Esophagus squamous epithelium (tissue), 5 donors: ENCODE measurements at regions not wholly inside any gene's neighbourhood (a gene's known extent, or its start where the extent isn't known, plus 50 kb on each side); places are given as distances from the start of the nearest gene placed in this dataset.

Experiments
- DNase-seq: peaks from one replicate; lab custom pipeline; 2025; lab: John Stamatoyannopoulos, UW
- H3K27ac ChIP-seq, 4 donors: fragments of 200-600 bp; sonication (generic); one replicate each; pipeline ENCODE4 v1.5.1; 2016 to 2019; ENCODE audit warnings: mild to moderate bottlenecking in 1 of 4
- H3K27me3 ChIP-seq, 4 donors: fragments of 200-600 bp; sonication (generic); 1 replicate in 3 of 4; 2 replicates in 1 of 4; pipeline versions ENCODE4 v1.5.1 to v1.6.0; 2017 to 2021; ENCODE audit warnings: antibody characterized with exemption in 1 of 4
- H3K36me3 ChIP-seq, 3 donors: fragments of 200-600 bp; sonication (generic); one replicate each; pipeline ENCODE4 v1.5.1; 2016 to 2019
- H3K4me1 ChIP-seq, 3 donors: fragments of 200-600 bp; sonication (generic); one replicate each; pipeline ENCODE4 v1.5.1; 2017 to 2019
- H3K4me3 ChIP-seq, 4 donors: fragments of 200-600 bp; sonication (generic); 1 replicate in 3 of 4; 2 replicates in 1 of 4; pipeline ENCODE4 v1.5.1; 2016 to 2019; ENCODE audit warnings: mild to moderate bottlenecking in 2 of 4, moderate library complexity in 1 of 4
- H3K9me3 ChIP-seq, 3 donors: fragments of 200-600 bp; sonication (generic); one replicate each; pipeline ENCODE4 v1.5.1; 2016 to 2019
- CTCF ChIP-seq, 6 experiments: fragments of 450-650 bp in 4 of 6; fragments of 200-600 bp in 2 of 6; sonication (generic) in 2 of 6; IDR thresholded peaks; one replicate each; pipeline ENCODE4 v1.5.1; 2016 to 2019; ENCODE audit warnings: antibody characterized with exemption in 6 of 6, mild to moderate bottlenecking in 4 of 6, moderate library complexity in 4 of 6
- POLR2A ChIP-seq, 4 donors: fragments of 450-650 bp; IDR thresholded peaks; one replicate each; pipeline ENCODE4 v1.6.1; 2017; ENCODE audit warnings: antibody characterized with exemption in 4 of 4, mild to moderate bottlenecking in 4 of 4, moderate library complexity in 3 of 4
- WGBS, 2 donors: methylation state at CpG; one replicate each; pipeline ENCODE4 v1.1.5; 2018; 5-methylcytosine and 5-hydroxymethylcytosine counted together
- intact Hi-C: fragments of 100-400 bp; cut with DNase I; formaldehyde crosslinking; loops from one replicate; pipeline ENCODE4 v1.15.0; 2022
- donor health status: DM: yes; HTN: yes; CAD: no.

- Histone ChIP-seq H3K9me3 (no peaks in the 10 kb centered on the region), H3K36me3 (no peaks in the 10 kb centered on the region), H3K4me3 (no peak overlapping the region), H3K27ac (no peak overlapping the region), H3K27me3 (peaks cover 0 to 92% (median 0%) of the 10 kb centered on the region in 4 donors), H3K4me1 (no peaks in the 10 kb centered on the region)
- DNase-seq: no peak
- WGBS, 2 donors: 75 to 81% methylated on average over 7 of the region's 7 CpGs
- intact Hi-C loops: no loop called here
- TF ChIP-seq POLR2A (IDR thresholded peaks at IDR 0.05) (no peak), CTCF (IDR thresholded peaks at IDR 0.05) (no peak)
These were observed 138.8 kb downstream of the DAD1 start for GRCh38 chr14:22450266-22450665.

GRCh38 chr14:22449600-22449905 lies 139.5 kb downstream of the DAD1 start:
- Histone ChIP-seq H3K27me3 (peaks cover 0 to 91% (median 0%) of the 10 kb centered on the region in 4 donors), H3K4me3 (no peak overlapping the region), H3K27ac (no peak overlapping the region), H3K36me3 (no peaks in the 10 kb centered on the region), H3K9me3 (no peaks in the 10 kb centered on the region), H3K4me1 (no peaks in the 10 kb centered on the region)
- DNase-seq: no peak
- WGBS, 2 donors: 94 to 100% methylated on average over 1 to 2 of the region's 2 CpGs
- intact Hi-C loops: no loop called here
- no peak for TF ChIP-seq POLR2A (IDR thresholded peaks at IDR 0.05)
- no peak for TF ChIP-seq CTCF (IDR thresholded peaks at IDR 0.05)

GRCh38 chr14:22448905-22449599 lies 140.0 kb downstream of the DAD1 start:
- intact Hi-C loops: no loop called here
- Histone ChIP-seq H3K4me3 (no peak overlapping the region), H3K27ac (peak overlapping the region in 2 of 4 donors; percentile 1 to 67), H3K9me3 (no peaks in the 10 kb centered on the region), H3K36me3 (no peaks in the 10 kb centered on the region), H3K27me3 (peaks cover 0 to 86% (median 0%) of the 10 kb centered on the region in 4 donors), H3K4me1 (no peaks in the 10 kb centered on the region)
- DNase-seq: no peak
- TF ChIP-seq POLR2A (IDR thresholded peaks at IDR 0.05) (no peak), CTCF (IDR thresholded peaks at IDR 0.05) (no peak)
- WGBS, 2 donors: 78 to 89% methylated on average over 4 of the region's 4 CpGs

- no peaks in the 10 kb centered on the region for H3K4me1 ChIP-seq
- H3K36me3 ChIP-seq: no peaks in the 10 kb centered on the region
- intact Hi-C loops: no loop called here
- 82 to 85% methylated on average over 10 of the region's 10 CpGs for WGBS, 2 donors
- peaks cover 0 to 78% (median 0%) of the 10 kb centered on the region in 4 donors for H3K27me3 ChIP-seq
- TF ChIP-seq POLR2A (IDR thresholded peaks at IDR 0.05) (no peak), CTCF (IDR thresholded peaks at IDR 0.05) (no peak)
- H3K27ac ChIP-seq: peak overlapping the region in 2 of 4 donors; percentile 1 to 67
- DNase-seq: no peak
- no peak overlapping the region for H3K4me3 ChIP-seq
- no peaks in the 10 kb centered on the region for H3K9me3 ChIP-seq
These were observed 140.8 kb downstream of the DAD1 start for GRCh38 chr14:22448035-22448904.

- DNase-seq: no peak
- intact Hi-C loops: no loop called here
- H3K4me3 ChIP-seq: no peak overlapping the region
- TF ChIP-seq POLR2A (IDR thresholded peaks at IDR 0.05) (no peak), CTCF (IDR thresholded peaks at IDR 0.05) (no peak)
- WGBS, 2 donors: 84 to 90% methylated on average over 3 of the region's 3 CpGs
- no peaks in the 10 kb centered on the region for H3K36me3 ChIP-seq
- H3K9me3 ChIP-seq: no peaks in the 10 kb centered on the region
- H3K27me3 ChIP-seq: no peaks in the 10 kb centered on the region
- H3K27ac ChIP-seq: no peak overlapping the region
- peaks cover 0 to 23% (median 3%) of the 10 kb centered on the region in 3 donors for H3K4me1 ChIP-seq
These were observed 150.3 kb downstream of the DAD1 start for GRCh38 chr14:22438742-22439141.
